Kidney capillary endothelial cell (primary cell): ENCODE measurements at regions not wholly inside any gene's neighbourhood (a gene's known extent, or its start where the extent isn't known, plus 50 kb on each side); places are given as distances from the start of the nearest gene placed in this dataset.
"Not testable (repeated sequence)": the region's sequence is repeated elsewhere in the genome, so short reads cannot be mapped to it uniquely, and the experiment has no call there.

ENCODE experiments used
- DNase-seq: peaks from one replicate; pipeline ENCODE4 v3.0.0-alpha.2; 2018; ENCODE audit warnings: low spot score

- DNase-seq = no peak
Measured at GRCh38 chr2:117199511-117199910, 615.0 kb upstream of the DDX18 start.

GRCh38 chr2:117212562-117212961 lies 601.9 kb upstream of the DDX18 start:
- no peak for DNase-seq

GRCh38 chr2:117217145-117217544 lies 597.3 kb upstream of the DDX18 start:
- DNase-seq = no peak

GRCh38 chr2:117222809-117223208 lies 591.7 kb upstream of the DDX18 start:
- DNase-seq = no peak

GRCh38 chr2:117232305-117232704 lies 582.2 kb upstream of the DDX18 start:
- DNase-seq = no peak

GRCh38 chr2:117257362-117257761 lies 557.1 kb upstream of the DDX18 start:
- no peak for DNase-seq

- DNase-seq = no peak
Measured at GRCh38 chr2:117269574-117269973, 544.9 kb upstream of the DDX18 start.

GRCh38 chr2:117271631-117272030 lies 542.9 kb upstream of the DDX18 start:
- DNase-seq = no peak

GRCh38 chr2:117273009-117273671 lies 541.4 kb upstream of the DDX18 start:
- DNase-seq = no peak

- DNase-seq = no peak
Measured at GRCh38 chr2:117293012-117293411, 521.5 kb upstream of the DDX18 start.

GRCh38 chr2:117299451-117299850 lies 515.0 kb upstream of the DDX18 start:
- no peak for DNase-seq

GRCh38 chr2:117308861-117309770 lies 505.4 kb upstream of the DDX18 start:
- no peak for DNase-seq

GRCh38 chr2:117321816-117322215 lies 492.7 kb upstream of the DDX18 start:
- no peak for DNase-seq

GRCh38 chr2:117323331-117323730 lies 491.2 kb upstream of the DDX18 start:
- no peak for DNase-seq

GRCh38 chr2:117330641-117331040 lies 483.9 kb upstream of the DDX18 start:
- DNase-seq = no peak

GRCh38 chr2:117335967-117336366 lies 478.5 kb upstream of the DDX18 start:
- DNase-seq = no peak

GRCh38 chr2:117336496-117336895 lies 478.0 kb upstream of the DDX18 start:
- no peak for DNase-seq

- not testable (repeated sequence) for DNase-seq
Measured at GRCh38 chr2:117337981-117338380, 476.5 kb upstream of the DDX18 start.

- DNase-seq = no peak
Measured at GRCh38 chr2:117339980-117340379, 474.5 kb upstream of the DDX18 start.

GRCh38 chr2:117341690-117342089 lies 472.8 kb upstream of the DDX18 start:
- DNase-seq = no peak

- no peak for DNase-seq
Measured at GRCh38 chr2:117342415-117342814, 472.1 kb upstream of the DDX18 start.

GRCh38 chr2:117349687-117350086 lies 464.8 kb upstream of the DDX18 start:
- no peak for DNase-seq

GRCh38 chr2:117351396-117351795 lies 463.1 kb upstream of the DDX18 start:
- DNase-seq = no peak
